Bronchial epithelial cell (primary cell): ENCODE measurements at regions not wholly inside any gene's neighbourhood (a gene's known extent, or its start where the extent isn't known, plus 50 kb on each side); places are given as distances from the start of the nearest gene placed in this dataset.

Experiments used
- DNase-seq: peaks from one replicate; pipeline ENCODE4 v3.0.0-alpha.2; 2010; ENCODE audit warnings: low read depth
- FAIRE-seq: peaks from 2 replicates; lab custom pipeline; 2011; peaks lifted over from hg19 to GRCh38; lab: Jason Lieb, UNC
- H3K27me3 ChIP-seq: 2 replicates; pipeline ENCODE4 v1.5.1; 2011; ENCODE audit warnings: low read length; ENCODE audit not compliant: control insufficient read depth, insufficient read depth
- H3K36me3 ChIP-seq: 2 replicates; pipeline ENCODE4 v1.5.1; 2011; ENCODE audit warnings: low read length; ENCODE audit not compliant: control insufficient read depth, insufficient read depth
- H3K4me3 ChIP-seq: 2 replicates; pipeline ENCODE4 v1.5.1; 2011; ENCODE audit warnings: mild to moderate bottlenecking, low read depth, low read length, control low read depth
- CTCF ChIP-seq: IDR thresholded peaks from 2 replicates; pipeline ENCODE4 v1.5.1; 2011; ENCODE audit warnings: mild to moderate bottlenecking, moderate library complexity, low read length, control low read depth, inconsistent platforms; ENCODE audit not compliant: insufficient read depth, severe bottlenecking

- no peak for TF ChIP-seq CTCF
These were observed 372.6 kb downstream of the TFAP2A start for GRCh38 chr6:10042280-10042679.

GRCh38 chr6:10033223-10033829, 381.5 kb downstream of the TFAP2A start:
- peak overlapping the region; percentile 0 for H3K4me3 ChIP-seq
- peak; percentile 93 for FAIRE-seq
- no peak for TF ChIP-seq CTCF
- no peaks in the 10 kb centered on the region for H3K36me3 ChIP-seq
- peak; percentile 74 for DNase-seq
- no peaks in the 10 kb centered on the region for H3K27me3 ChIP-seq

More at GRCh38 chr6:10042280-10042679, 372.6 kb downstream of the TFAP2A start:
- Histone ChIP-seq H3K36me3 (no peaks in the 10 kb centered on the region), H3K4me3 (no peak overlapping the region), H3K27me3 (no peaks in the 10 kb centered on the region)
- DNase-seq (no peak), FAIRE-seq (peak; percentile 43)

GRCh38 chr6:10031617-10032016, 383.3 kb downstream of the TFAP2A start:
- Histone ChIP-seq H3K27me3 (no peaks in the 10 kb centered on the region), H3K36me3 (no peaks in the 10 kb centered on the region), H3K4me3 (no peak overlapping the region)
- FAIRE-seq (no peak), DNase-seq (no peak)
- TF ChIP-seq CTCF, result no peak

- Histone ChIP-seq H3K36me3 (no peaks in the 10 kb centered on the region), H3K4me3 (no peak overlapping the region), H3K27me3 (no peaks in the 10 kb centered on the region)
- peak; percentile 40 for DNase-seq
- TF ChIP-seq CTCF, result peak; percentile 33
- no peak for FAIRE-seq
These were observed 383.8 kb downstream of the TFAP2A start for GRCh38 chr6:10030942-10031537.

GRCh38 chr6:10028222-10028621, 386.7 kb downstream of the TFAP2A start:
- DNase-seq, result no peak
- H3K36me3 ChIP-seq, result no peaks in the 10 kb centered on the region
- no peak for FAIRE-seq
- H3K4me3 ChIP-seq, result no peak overlapping the region
- TF ChIP-seq CTCF, result no peak
- no peaks in the 10 kb centered on the region for H3K27me3 ChIP-seq
